Stimulated activated CD4-positive, alpha-beta T cell treated with anti-CD3 and anti-CD28 coated beads, Interleukin-4, amount 100 ng/mL, for 48 hours (primary cell): ENCODE measurements at regions not wholly inside any gene's neighbourhood (a gene's known extent, or its start where the extent isn't known, plus 50 kb on each side); places are given as distances from the start of the nearest gene placed in this dataset.
"Not testable (repeated sequence)": the region's sequence is repeated elsewhere in the genome, so short reads cannot be mapped to it uniquely, and the experiment has no call there.

ENCODE experiments used
- DNase-seq, 2 donors: peaks; one replicate each; pipeline ENCODE4 v3.0.0-alpha.2; 2020; ENCODE audit warnings: low read depth in 2 of 2

GRCh38 chr3:35141406-35141805 is 497.9 kb upstream of the ARPP21 start:
- DNase-seq, result no peak

GRCh38 chr3:35144011-35144410 is 495.3 kb upstream of the ARPP21 start:
- DNase-seq, result no peak

GRCh38 chr3:35146256-35147035 is 492.9 kb upstream of the ARPP21 start:
- not testable (repeated sequence) for DNase-seq

- no peak for DNase-seq
Measured at GRCh38 chr3:35183927-35184675, 455.2 kb upstream of the ARPP21 start.

GRCh38 chr3:35184775-35185174 is 454.6 kb upstream of the ARPP21 start:
- DNase-seq, result no peak

- DNase-seq, result no peak
Measured at GRCh38 chr3:35187908-35188307, 451.4 kb upstream of the ARPP21 start.

- DNase-seq, result no peak
Measured at GRCh38 chr3:35194666-35195065, 444.7 kb upstream of the ARPP21 start.

GRCh38 chr3:35198857-35199256 is 440.5 kb upstream of the ARPP21 start:
- DNase-seq, result no peak

- no peak for DNase-seq
Measured at GRCh38 chr3:35200056-35200455, 439.3 kb upstream of the ARPP21 start.

GRCh38 chr3:35201211-35201610 is 438.1 kb upstream of the ARPP21 start:
- DNase-seq, result no peak

- no peak for DNase-seq
Measured at GRCh38 chr3:35215525-35216500, 423.5 kb upstream of the ARPP21 start.

GRCh38 chr3:35216501-35217266 is 422.6 kb upstream of the ARPP21 start:
- DNase-seq, result no peak

- no peak for DNase-seq
Measured at GRCh38 chr3:35223632-35224394, 415.5 kb upstream of the ARPP21 start.

GRCh38 chr3:35224565-35225295 is 414.6 kb upstream of the ARPP21 start:
- no peak for DNase-seq

GRCh38 chr3:35241236-35241635 is 398.1 kb upstream of the ARPP21 start:
- no peak for DNase-seq

- DNase-seq, result no peak
Measured at GRCh38 chr3:35254917-35255316, 384.4 kb upstream of the ARPP21 start.

GRCh38 chr3:35257641-35258040 is 381.7 kb upstream of the ARPP21 start:
- no peak for DNase-seq

GRCh38 chr3:35262406-35262805 is 376.9 kb upstream of the ARPP21 start:
- no peak for DNase-seq

- DNase-seq, result no peak
Measured at GRCh38 chr3:35263477-35263876, 375.8 kb upstream of the ARPP21 start.

GRCh38 chr3:35266065-35266464 is 373.3 kb upstream of the ARPP21 start:
- not testable (repeated sequence) for DNase-seq
